ENCODE measurements at regions not wholly inside any gene's neighbourhood (a gene's known extent, or its start where the extent isn't known, plus 50 kb on each side); places are given as distances from the start of the nearest gene placed in this dataset.

DNA sequence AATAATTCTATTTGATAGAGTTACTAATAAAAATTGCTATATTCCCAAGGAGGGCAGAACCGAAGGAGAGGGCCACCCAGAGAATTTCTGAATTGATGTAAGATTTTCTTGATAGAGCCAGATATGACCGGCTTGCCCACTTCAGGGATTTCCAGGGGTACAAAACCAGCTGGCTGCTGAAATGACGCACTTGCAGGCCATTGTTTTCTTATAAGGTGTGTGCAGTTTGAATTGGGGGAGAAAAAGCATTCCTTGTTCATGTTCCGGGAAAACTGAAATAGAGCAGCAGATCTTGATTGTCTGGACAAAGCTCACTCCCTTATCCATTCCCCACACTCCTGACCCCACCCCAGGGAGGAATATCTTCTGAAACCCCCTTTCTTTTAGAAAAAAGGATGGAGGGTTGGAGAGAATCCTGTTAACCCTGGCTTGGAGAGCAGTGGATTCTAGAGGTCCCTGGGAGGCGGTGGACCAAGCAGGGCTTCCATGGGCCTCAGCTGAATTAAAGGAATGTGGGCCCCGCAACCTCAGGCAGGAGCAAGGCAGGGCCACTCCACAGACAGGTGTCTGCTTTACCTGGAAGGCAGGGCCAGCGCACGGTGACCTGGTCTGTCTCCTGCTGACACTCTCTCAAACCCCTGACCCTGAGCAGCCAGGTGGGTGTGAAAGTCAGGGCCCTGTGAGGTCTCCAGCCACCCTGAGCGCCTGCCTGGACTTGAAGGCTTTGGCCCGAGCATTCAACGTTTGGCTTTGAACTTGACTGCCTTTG is 96.4 kb downstream of the TMEM170B start:
- TF ChIP-seq CTCF (IDR thresholded peaks at IDR 0.05; ENCODE audit: borderline replicate concordance), result no peak
- H3K27ac ChIP-seq (replicated peaks), result no peak overlapping the region

DNA sequence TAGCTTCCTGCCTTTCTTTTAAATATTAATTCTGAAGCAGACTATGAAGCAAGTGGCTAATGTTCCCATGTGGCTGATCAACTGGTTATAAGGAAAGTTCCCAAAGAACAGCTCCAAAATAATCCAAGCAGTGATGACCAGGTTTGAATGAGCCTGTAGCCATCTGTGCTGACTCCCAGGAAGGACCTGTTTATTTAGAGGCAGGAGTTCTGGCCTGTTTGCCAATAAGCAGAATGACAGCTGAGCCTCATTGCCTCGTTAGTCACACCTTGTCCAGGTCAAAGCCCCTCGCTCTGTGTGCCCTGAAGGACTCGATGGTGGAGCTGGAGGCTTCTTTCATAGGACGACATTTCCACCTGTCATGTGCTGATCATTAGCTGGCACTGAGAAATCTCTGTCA is 97.4 kb downstream of the TMEM170B start:
- H3K36me3 ChIP-seq, result no peaks in the 10 kb centered on the region
- H3K27me3 ChIP-seq (ENCODE audit: low read depth), result no peaks in the 10 kb centered on the region
- no peak overlapping the region for H3K4me3 ChIP-seq
- DNase-seq, result no peak
- TF ChIP-seq CTCF (IDR thresholded peaks at IDR 0.05; ENCODE audit: borderline replicate concordance), result no peak
- H3K9me3 ChIP-seq (replicated peaks), result no peaks in the 10 kb centered on the region
- no peaks in the 10 kb centered on the region for H3K4me1 ChIP-seq
- intact Hi-C loops (cut with micrococcal nuclease), result no loop called here
- H3K27ac ChIP-seq (replicated peaks), result no peak overlapping the region

More for the DNA sequence above, 96.4 kb downstream of the TMEM170B start:
- intact Hi-C loops (cut with micrococcal nuclease), result no loop called here
- no peaks in the 10 kb centered on the region for H3K36me3 ChIP-seq
- no peaks in the 10 kb centered on the region for H3K9me3 ChIP-seq (replicated peaks)
- no peaks in the 10 kb centered on the region for H3K27me3 ChIP-seq (ENCODE audit: low read depth)
- no peak overlapping the region for H3K4me3 ChIP-seq
- H3K4me1 ChIP-seq, result no peaks in the 10 kb centered on the region
- DNase-seq, result no peak

- Histone ChIP-seq H3K4me1 (no peaks in the 10 kb centered on the region), H3K9me3 (replicated peaks) (no peaks in the 10 kb centered on the region), H3K4me3 (no peak overlapping the region), H3K27me3 (ENCODE audit: low read depth) (no peaks in the 10 kb centered on the region), H3K27ac (replicated peaks) (no peak overlapping the region), H3K36me3 (no peaks in the 10 kb centered on the region)
- no peak for TF ChIP-seq CTCF (IDR thresholded peaks at IDR 0.05; ENCODE audit: borderline replicate concordance)
- intact Hi-C loops (cut with micrococcal nuclease), result no loop called here
- no peak for DNase-seq
Observed at GRCh38 chr6:11636121-11636520, 98.6 kb downstream of the TMEM170B start.

- intact Hi-C loops (cut with micrococcal nuclease), result no loop called here
- no peaks in the 10 kb centered on the region for H3K9me3 ChIP-seq (replicated peaks)
- no peaks in the 10 kb centered on the region for H3K4me1 ChIP-seq
- H3K4me3 ChIP-seq, result no peak overlapping the region
- DNase-seq, result no peak
- H3K27me3 ChIP-seq (ENCODE audit: low read depth), result no peaks in the 10 kb centered on the region
- H3K36me3 ChIP-seq, result no peaks in the 10 kb centered on the region
- TF ChIP-seq CTCF (IDR thresholded peaks at IDR 0.05; ENCODE audit: borderline replicate concordance), result no peak
- H3K27ac ChIP-seq (replicated peaks), result no peak overlapping the region
Observed at GRCh38 chr6:11637266-11637665, 99.7 kb downstream of the TMEM170B start.

- Histone ChIP-seq H3K36me3 (no peaks in the 10 kb centered on the region), H3K4me1 (no peaks in the 10 kb centered on the region), H3K27me3 (ENCODE audit: low read depth) (no peaks in the 10 kb centered on the region), H3K9me3 (replicated peaks) (no peaks in the 10 kb centered on the region), H3K27ac (replicated peaks) (no peak overlapping the region), H3K4me3 (no peak overlapping the region)
- no peak for TF ChIP-seq CTCF (IDR thresholded peaks at IDR 0.05; ENCODE audit: borderline replicate concordance)
- intact Hi-C loops (cut with micrococcal nuclease), result no loop called here
- no peak for DNase-seq
Observed at GRCh38 chr6:11639376-11640235, 102.1 kb downstream of the TMEM170B start.

Measured in left ventricle myocardium inferior (tissue), 1 donor.